ENCODE measurements at regions not wholly inside any gene's neighbourhood (a gene's known extent, or its start where the extent isn't known, plus 50 kb on each side); places are given as distances from the start of the nearest gene placed in this dataset.

DNA sequence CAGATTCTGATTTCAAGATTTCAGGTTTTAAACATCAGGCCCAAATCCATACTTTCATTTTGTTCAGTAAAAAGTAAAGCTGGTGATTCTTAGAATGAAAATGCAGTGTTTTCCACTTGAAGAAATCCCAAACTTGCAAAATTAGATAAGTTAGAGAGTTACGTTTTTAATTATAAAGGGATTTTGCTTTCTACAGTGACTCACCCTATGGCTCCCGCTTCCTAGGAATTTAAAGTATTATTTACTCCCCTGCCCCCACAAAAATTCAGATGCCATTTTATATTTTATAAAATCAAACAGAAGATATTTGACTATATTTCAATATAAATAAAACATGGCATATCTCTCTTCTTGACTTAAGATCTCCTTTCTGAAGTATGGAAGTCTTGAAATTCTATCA, 402.9 kb downstream of the ZSWIM6 start:
- intact Hi-C loops (cut with micrococcal nuclease): no loop called here
- Histone ChIP-seq H3K27me3 (ENCODE audit: control insufficient read depth in 2 of 2, insufficient read depth in 2 of 2, low read length in 2 of 2) (peaks cover 6 to 11% of the 10 kb centered on the region in 2 experiments), H3K9me3 (replicated peaks; ENCODE audit: control insufficient read depth, insufficient read depth, low read length) (no peaks in the 10 kb centered on the region), H3K79me2 (ENCODE audit: control insufficient read depth, insufficient read depth, low read length) (no peaks in the 10 kb centered on the region), H3K27ac (ENCODE audit: insufficient read depth, low read depth, low read length) (no peak overlapping the region), H3K9ac (replicated peaks; ENCODE audit: extremely low read depth, insufficient read depth, low read length) (no peak overlapping the region), H3K4me2 (ENCODE audit: insufficient read depth, low read length) (no peak overlapping the region), H3K4me3 (replicated peaks in 1 of 3; ENCODE audit: insufficient read depth in 1 of 3, low read depth in 1 of 3, low read length in 3 of 3) (no peak overlapping the region), H3K36me3 (ENCODE audit: control insufficient read depth in 2 of 2, extremely low read depth in 1 of 2, insufficient read depth in 2 of 2, low read length in 2 of 2) (no peaks in the 10 kb centered on the region), H3K4me1 (ENCODE audit: control insufficient read depth, extremely low read depth, insufficient read depth, low read length) (no peaks in the 10 kb centered on the region), H3K9me1 (replicated peaks; ENCODE audit: control insufficient read depth, extremely low read depth, insufficient read depth, low read length) (no peaks in the 10 kb centered on the region), H4K20me1 (replicated peaks; ENCODE audit: control insufficient read depth, extremely low read depth, insufficient read depth, low read length) (no peaks in the 10 kb centered on the region), H2AFZ (ENCODE audit: low read depth, low read length) (no peak overlapping the region)
- no TSS peak for BruUV-seq (replicated peaks)
- dilution Hi-C loops (cut with MboI; ENCODE audit: extremely low pct_ligation_motif_present, low sequenced_read_pairs): no loop called here
- ChIA-PET CTCF (no interaction called here), POLR2A (no interaction called here)
- TF ChIP-seq GATA2 (IDR thresholded peaks at IDR 0.05; ENCODE audit: insufficient read depth, insufficient read length, low read depth, low read length): no peak
- TF ChIP-seq, protein P1, sequence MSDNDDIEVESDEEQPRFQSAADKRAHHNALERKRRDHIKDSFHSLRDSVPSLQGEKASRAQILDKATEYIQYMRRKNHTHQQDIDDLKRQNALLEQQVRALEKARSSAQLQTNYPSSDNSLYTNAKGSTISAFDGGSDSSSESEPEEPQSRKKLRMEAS (IDR thresholded peaks at IDR 0.05; ENCODE audit: insufficient read depth, insufficient read length): no peak
- no peak for TF ChIP-seq POLR2AphosphoS5 (IDR thresholded peaks at IDR 0.05; ENCODE audit: insufficient read depth, low read depth, low read length)
- no peak for TF ChIP-seq JUN (IDR thresholded peaks at IDR 0.05; ENCODE audit: borderline replicate concordance, insufficient read depth, insufficient read length, low read depth)
- TF ChIP-seq, protein P2, sequence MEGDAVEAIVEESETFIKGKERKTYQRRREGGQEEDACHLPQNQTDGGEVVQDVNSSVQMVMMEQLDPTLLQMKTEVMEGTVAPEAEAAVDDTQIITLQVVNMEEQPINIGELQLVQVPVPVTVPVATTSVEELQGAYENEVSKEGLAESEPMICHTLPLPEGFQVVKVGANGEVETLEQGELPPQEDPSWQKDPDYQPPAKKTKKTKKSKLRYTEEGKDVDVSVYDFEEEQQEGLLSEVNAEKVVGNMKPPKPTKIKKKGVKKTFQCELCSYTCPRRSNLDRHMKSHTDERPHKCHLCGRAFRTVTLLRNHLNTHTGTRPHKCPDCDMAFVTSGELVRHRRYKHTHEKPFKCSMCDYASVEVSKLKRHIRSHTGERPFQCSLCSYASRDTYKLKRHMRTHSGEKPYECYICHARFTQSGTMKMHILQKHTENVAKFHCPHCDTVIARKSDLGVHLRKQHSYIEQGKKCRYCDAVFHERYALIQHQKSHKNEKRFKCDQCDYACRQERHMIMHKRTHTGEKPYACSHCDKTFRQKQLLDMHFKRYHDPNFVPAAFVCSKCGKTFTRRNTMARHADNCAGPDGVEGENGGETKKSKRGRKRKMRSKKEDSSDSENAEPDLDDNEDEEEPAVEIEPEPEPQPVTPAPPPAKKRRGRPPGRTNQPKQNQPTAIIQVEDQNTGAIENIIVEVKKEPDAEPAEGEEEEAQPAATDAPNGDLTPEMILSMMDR (IDR thresholded peaks at IDR 0.05; ENCODE audit: extremely low read depth in 1 of 2, insufficient read depth in 1 of 2, low read depth in 1 of 2, low read length in 2 of 2): no peak
- TF ChIP-seq POLR2A (IDR thresholded peaks at IDR 0.05; ENCODE audit: low read depth, low read length): no peak
- no peak for TF ChIP-seq EZH2 (IDR thresholded peaks at IDR 0.05; ENCODE audit: borderline replicate concordance, low read depth, low read length, severe bottlenecking)
- TF ChIP-seq MYC (IDR thresholded peaks at IDR 0.05; ENCODE audit: low read depth, low read length): no peak
- FAIRE-seq (no peak), DNase-seq (ENCODE audit: low read depth, low spot score) (no peak)
